Stimulated activated CD4-positive, alpha-beta T cell treated with anti-CD3 and anti-CD28 coated beads, Interleukin-2, amount 100 ng/mL, for 24 hours (primary cell): ENCODE measurements at regions not wholly inside any gene's neighbourhood (a gene's known extent, or its start where the extent isn't known, plus 50 kb on each side); places are given as distances from the start of the nearest gene placed in this dataset.

ENCODE experiments used
- DNase-seq, 2 donors: peaks; one replicate each; pipeline ENCODE4 v3.0.0-alpha.2; 2020

DNA sequence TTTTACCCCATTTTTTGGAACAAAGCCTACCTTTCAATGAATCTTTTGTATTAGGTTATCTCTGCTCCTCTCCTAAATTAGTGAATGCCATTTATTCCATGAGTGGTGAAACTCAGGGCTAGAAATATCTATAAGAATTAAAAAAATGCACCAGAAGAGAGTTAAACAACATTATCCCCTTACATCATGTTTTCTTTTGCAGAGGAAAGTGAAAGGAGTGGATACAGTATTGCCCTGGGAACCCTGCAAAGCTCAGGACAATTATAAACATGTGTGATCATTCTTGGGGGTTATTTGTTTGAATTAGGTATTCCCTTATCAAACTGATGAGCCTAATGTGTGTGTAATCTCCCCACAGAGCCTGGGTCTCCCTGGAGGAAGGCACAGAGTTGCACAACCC lies 559.2 kb downstream of the RNF144A start:
- DNase-seq: no peak

DNA sequence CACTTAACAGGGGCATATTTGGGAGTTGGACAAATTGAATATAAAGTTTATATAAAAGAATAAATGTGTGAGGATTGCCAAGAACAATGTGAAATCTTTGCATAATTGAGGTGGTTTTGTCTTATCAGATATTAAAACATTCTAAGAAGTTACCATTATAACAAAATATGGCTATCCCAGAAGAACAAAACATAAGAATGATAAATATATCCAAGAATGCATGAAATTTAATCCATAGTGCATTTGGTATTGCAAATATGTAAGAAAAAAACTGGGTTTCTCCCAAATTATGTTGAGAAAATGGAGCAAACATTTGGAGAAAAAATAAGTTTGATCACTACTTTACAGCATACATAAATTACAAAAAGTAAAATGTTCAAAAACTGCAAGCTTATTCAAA lies 562.4 kb downstream of the RNF144A start:
- no peak for DNase-seq

DNA sequence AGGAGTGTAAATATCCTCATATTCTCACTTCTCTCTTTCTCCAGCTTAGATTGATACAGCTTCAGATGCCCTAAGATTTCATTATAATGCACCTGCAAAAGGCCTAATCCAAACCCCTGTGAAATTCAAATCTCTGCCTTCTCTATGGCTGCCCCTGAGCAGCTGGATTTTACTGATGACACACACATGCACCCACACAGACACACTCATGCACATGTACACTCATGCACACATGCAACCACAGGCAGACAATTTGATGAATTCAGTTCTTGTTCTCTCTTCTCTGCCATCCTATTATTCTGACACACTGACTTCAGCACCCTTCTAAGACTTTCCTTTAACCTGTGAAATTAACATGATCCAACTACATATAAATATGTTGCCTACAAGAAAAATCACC lies 563.2 kb downstream of the RNF144A start:
- no peak for DNase-seq

DNA sequence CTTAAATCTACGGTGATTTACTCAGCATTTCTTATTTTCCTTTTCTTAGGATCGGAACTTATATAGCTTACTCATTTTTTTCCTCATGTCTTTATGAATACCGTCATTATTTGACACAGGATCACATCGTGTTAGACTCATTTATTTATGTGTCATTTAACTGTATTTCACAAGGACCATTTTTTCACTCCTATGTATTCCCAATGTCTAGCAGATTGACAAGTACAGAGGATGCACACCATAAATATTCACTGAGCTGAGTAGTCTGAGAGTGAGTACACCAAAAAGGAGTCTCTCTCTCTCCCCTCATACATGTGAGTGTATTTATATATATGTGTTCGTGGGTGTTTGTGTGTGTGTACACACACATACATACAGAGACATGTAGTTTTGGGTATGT lies 573.5 kb downstream of the RNF144A start:
- DNase-seq: no peak

DNA sequence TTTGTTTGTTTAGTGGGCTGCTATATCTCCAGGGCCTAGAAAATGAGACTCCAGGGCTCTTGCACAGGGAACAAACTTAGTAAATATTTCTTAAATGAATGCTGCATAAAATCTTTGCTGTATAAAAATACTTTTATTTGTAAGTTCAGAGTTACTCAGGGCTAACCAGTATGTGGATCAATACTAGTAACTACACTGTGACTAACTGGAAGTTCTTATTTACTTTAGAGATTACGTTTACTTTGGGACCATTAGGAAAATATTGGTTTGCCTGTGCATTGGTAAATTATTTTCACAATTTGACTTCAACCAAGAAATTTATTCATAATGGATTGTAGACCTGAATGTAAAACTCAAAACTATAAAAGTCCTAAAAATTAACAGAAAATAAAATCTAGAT lies 575.5 kb downstream of the RNF144A start:
- DNase-seq: no peak

DNA sequence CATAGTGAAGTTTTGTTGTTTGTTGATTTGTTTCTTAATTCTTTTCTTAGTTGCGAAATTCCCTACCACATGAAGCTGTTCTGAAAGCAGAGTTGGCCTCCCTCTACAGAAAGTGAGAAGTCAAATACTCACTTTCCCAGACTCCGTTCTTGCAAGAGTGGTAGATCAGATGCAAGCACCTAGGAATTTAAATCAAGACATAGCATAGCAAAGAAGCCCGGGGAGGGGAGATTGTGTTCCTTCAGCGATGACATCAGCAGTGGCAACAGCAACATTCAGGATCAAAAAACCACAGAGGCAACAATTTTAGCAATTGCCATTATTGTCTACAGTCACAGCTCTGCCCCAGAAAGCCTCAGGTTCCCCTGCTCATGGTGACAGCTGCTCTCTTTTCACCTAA lies 580.0 kb downstream of the RNF144A start:
- no peak for DNase-seq

DNA sequence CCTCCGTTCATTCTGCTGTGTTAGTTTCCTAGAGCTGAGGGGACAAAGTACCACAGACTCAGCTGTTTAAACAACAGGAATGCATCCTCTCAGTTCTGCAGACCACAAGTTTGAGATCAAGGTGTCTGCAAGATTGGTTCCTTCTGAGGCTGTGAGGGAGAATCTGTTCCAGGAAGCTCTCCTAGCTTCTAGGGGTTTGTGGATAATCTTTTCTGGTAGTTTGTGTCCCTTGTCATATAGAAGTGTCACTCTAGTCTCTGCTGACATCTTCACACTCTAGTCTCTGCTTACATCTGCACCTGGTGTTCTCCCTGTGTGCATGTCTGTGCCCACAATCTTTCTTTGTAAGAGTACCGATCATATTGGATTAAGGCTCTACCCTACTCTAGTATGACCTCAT lies 581.8 kb downstream of the RNF144A start:
- no peak for DNase-seq

DNA sequence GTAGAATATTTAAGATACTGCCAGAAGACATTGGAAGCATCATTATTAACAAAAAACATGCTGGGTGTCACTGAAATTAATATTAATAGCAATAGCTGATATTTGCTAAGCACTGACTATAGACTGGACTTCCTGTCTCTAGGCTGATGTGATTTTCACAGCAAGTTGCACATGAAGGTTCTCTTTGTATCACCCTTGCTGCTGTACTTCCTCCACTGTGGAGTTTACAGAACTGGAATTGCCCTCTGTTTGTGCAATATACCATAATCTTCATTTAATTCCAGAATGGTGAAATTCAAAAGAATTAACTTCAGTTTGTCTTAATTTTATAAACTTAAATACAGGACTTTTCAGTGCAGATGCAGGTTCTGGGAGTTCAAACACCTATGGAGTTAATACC lies 585.1 kb downstream of the RNF144A start:
- DNase-seq: no peak

DNA sequence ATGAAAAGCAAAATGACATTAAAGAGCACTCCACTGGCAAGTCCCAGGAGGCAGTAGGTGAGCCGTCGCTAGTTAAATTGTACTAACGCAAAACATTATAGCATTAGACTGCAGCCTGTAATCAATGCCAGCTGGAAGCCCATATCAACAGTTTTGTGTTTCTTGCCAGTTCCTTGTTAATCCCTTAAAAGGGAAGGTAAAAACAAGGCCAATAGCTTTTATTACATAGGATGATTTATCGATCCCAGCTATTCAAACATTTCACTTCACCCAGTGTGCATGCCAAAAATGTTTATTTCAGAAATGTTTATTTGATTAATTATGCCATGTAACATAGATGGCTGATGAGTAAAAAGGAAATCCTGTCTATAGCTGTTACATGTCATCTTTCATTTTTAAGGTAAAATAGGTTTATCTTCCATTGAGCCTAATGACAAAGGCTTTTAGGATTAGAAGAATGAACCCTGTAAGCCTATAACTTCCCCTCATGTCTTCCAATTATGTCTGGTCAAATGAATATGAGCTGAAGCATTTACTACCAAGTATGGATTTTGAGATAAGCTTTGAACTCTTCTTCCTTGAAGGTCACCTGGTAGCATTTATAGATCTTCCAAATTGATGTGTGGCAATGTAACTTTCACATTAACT lies 591.2 kb downstream of the RNF144A start:
- no peak for DNase-seq

DNA sequence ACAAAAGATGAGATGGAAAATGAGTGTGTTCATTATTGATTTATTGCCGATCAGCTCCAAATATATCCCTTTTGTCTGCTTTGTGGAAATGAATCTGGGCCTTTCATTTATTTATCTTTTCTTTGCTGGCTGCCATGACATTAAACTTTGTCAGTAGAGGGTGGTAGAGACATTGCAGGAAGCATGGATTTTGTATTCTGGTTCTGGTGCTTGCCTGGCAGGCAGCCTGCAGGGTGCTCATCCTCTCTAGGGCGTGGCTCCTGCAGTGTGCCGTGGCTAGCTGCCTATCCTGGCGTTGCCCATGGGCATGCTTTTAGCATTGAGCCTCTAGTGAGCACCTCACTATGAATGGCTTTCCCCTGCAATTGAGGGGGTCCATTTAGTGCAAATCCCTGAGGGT lies 593.1 kb downstream of the RNF144A start:
- DNase-seq: no peak

DNA sequence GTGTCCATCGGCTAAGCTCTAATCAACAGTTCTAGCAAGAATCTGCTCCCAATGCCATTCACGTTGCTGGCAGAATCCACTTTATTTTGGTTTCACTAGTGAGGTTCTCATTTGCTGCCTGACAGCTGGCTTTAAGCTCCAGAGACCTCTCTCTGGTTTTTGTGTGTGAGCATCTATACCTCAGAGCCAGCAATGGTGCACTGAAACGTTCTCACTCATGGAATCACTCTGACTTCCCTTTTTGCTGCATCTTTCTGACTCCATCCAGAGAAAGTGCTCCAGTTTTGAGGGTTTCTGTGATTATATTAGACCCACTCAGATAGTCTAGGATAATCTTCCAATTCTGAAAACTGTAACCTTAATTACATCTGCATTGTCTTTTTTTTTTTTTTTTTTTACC lies 596.6 kb downstream of the RNF144A start:
- no peak for DNase-seq

DNA sequence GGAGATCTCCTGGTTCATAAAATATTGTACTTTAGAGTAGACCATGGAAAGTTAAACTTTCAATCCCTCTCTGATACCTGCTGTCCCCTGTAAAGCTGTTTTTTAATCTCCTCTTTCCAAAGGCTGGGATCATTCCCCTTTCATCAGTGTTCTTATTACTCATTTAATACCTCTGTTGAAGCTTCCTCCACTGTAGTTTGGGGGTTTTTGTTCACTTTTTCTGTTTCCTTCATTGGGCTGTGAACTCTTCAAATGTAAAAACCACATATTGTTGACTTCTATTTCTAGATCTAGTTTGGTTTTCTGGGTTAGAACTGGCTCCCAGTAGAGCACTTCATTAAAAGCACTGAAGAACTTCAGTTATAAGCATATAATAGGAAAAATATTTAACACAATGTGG lies 598.1 kb downstream of the RNF144A start:
- no peak for DNase-seq

DNA sequence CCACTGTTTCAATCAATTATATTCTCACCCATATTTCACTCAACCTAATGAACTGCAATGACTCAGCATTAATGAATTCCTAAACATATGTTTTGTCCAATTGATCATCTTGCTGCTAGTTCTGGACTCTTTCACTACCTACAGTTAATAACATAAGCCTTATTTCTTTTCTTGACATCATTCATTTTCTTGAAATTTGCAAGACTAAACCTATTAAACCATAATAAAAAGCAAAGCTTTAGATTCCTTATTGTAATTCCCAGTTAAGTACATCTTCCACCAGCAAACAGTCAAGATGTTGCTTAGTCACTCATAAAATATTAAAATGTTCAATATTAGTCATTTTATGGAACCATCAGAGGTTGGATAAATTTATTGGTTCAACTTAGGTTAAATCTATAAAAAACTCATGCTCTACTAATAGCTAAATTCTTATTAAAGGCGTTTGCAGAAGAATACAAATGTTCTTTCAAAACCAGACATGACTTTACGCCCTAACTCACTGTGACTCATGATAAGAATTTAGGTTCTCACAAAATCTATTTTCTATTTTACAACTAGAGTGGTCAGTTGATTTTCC lies 599.4 kb downstream of the RNF144A start:
- DNase-seq: no peak

DNA sequence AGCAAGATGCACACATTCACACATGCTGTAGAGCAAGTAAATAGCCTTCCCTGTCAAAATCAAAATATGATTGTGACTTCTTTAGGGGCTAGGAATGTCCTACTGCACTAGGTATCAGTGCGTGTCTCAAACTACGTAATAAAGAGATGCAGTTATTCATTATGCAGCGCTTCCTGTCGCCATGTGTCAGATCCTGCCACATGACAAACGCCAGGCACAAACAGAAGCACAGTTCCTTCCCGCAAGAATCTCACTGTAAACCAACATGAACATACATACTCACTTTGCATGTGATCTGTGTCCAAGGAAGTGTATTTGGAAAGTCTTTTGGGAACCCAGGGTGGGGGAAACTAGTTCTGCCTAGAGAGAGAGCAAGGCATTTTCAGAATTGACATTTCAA lies 599.9 kb downstream of the RNF144A start:
- DNase-seq: no peak

DNA sequence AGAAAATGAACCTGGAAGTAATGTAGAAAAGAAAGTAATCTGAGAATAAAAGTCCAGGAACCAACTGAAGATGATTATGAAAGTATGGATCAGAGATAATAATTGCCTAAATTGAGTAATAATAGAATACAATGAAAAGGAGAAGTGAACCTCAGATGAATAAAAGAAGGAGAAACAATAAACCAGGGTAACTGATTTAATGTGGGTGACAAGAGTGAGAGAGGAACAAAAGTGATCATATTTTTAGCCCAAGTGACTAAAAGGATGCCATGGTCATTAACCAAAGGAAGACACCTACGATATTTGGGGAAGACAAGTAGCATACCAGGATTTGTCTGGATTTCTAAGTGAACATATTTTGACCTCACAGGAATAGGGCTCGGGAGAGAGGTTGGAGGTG lies 600.6 kb downstream of the RNF144A start:
- no peak for DNase-seq

DNA sequence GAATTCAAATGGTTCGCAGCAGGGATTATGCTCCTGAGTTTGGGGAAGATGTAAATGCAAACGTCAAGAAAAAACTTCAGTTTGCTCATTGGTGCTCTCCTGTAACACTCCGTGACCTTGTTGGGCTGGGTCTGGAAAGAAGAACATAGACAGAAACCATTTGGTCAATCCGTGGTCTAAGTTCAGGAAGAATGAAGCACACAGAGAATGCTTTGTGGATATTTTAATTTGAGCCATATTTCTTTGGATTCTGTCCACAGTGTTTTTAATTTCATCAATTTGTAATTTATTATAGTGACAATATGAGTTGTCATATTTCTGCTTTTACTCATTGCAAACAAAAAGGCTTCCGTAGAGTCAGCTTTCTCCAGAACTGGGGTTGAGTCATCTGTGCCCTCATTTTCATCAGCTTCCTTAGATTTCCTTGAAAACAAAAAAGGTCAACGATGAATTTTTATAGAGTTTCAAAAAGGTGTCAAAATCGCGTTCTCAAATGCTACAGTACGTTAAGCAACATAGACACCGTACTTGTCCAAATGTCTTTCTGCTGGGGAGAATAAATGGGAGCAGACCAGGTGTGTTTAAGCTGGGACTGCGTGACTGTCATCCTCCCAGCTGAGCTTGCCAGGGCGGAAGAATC lies 606.4 kb downstream of the RNF144A start:
- no peak for DNase-seq

DNA sequence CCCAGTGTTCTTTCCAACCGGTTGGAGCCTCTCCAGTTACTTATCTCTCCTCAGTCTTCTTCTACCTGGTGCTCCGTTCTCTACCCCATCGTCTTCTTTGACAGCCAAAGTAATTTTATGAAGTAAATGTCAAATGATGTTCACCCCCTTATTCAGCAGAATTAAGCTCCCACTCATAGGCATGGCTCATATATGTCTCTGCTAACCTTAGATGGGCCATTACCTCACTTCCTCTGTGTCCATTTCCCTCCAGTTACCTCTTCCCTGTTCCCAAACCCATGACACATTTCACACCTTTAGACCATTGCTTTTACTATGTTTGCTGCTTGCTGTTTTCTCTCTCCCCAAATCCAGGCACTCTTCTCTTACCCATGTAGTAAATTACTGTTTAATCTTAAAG lies 607.0 kb downstream of the RNF144A start:
- DNase-seq: no peak

DNA sequence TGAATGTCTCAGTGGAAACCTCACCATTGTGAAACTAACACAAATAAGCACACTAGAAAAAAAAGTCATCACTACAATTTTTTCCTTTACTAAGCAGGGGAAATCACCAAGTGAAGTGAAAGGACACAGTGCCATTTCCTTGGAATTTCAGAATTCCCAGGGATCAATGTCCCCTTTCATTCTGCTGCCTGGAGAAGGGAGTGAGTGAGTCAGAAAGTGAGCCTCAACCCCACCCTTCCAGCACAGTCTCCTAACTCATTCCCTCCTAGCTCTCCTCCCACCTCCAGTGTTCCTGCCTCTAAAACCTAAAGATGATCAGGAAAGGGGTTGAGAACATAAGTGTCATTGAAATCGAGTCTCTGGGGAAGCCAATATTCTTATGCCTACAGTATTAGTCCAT lies 608.5 kb downstream of the RNF144A start:
- no peak for DNase-seq

DNA sequence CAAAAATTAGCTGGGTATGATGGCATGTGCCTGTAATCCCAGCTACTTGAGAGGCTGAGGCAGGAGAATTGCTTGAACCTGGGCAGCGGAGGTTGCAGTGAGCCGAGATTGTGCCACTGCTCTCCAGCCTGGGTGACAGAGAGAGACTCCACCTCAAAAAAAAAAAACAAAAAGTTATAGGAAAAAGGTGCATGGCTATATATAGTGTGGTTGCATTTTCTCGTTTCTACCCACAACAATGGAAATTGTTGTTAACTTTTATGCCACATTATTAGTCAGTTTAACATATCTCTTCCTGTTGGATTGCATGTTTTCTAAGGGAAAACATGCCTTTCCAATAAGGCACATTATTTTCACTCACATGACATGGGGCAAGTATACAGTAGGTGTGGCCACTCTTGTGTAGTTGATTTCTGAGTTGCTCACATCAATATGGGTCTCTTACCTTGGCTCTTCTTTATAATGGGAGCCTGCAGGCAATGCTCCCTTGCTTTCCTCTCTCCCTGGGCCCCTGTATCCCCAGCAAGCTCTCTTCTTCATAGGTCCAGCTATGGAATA lies 610.0 kb downstream of the RNF144A start:
- DNase-seq: no peak

DNA sequence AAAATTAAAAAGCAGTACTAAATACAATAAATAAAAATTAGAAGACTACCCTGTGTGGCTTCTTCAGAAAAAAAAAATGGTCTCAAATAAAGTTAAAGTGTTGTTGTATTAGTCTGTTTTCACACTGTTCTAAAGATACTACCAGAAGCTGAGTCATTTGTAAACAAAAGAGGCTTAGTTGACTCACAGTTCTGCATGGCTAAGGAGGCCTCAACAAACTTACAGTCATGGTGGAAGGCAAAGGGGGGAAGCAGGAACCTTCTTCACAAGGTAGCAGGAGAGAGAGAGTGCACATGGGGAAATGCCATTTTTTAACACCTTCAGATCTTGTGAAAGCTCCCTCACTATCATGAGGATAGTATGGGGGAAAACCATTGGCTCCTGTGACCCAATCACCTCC lies 612.8 kb downstream of the RNF144A start:
- no peak for DNase-seq

DNA sequence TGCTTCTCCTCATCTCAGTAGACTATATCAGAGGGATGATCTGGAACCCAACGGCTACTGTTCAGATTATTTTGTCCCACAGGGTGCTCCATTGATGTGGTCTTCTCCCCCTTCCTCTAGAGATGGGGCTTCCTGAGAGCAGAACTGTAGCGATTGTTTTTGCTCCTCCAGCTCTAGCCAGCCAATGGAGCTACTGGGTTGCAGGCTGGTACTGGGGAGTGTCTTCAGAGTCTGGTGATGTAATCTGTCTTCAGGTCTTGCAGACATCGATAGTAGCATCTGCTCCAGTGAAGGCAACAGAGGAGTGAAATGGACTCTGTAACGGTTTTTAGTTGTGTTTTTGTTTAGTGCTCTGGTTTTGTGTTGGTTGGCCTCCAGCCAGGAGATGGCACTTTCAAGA lies 621.9 kb downstream of the RNF144A start:
- no peak for DNase-seq

DNA sequence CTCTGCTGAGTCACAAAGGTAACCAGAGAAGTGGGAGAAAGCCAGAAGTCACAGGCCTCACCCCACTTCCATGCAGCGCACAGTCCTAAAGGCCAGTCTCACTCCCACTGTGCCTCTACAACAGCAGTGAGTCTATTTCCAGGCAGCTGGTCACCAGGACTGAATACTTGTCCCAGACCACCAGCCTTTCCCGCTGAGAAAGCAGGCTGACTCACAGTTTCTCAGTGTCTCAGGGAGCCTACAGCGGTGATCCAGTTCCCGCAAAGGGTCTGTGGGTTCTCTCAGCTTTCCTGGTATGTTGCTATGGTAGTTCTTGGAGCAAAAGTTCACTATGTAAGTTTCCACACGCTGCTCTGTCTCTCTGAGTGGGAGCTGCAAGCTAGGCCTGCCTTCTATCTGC lies 622.5 kb downstream of the RNF144A start:
- DNase-seq: no peak

DNA sequence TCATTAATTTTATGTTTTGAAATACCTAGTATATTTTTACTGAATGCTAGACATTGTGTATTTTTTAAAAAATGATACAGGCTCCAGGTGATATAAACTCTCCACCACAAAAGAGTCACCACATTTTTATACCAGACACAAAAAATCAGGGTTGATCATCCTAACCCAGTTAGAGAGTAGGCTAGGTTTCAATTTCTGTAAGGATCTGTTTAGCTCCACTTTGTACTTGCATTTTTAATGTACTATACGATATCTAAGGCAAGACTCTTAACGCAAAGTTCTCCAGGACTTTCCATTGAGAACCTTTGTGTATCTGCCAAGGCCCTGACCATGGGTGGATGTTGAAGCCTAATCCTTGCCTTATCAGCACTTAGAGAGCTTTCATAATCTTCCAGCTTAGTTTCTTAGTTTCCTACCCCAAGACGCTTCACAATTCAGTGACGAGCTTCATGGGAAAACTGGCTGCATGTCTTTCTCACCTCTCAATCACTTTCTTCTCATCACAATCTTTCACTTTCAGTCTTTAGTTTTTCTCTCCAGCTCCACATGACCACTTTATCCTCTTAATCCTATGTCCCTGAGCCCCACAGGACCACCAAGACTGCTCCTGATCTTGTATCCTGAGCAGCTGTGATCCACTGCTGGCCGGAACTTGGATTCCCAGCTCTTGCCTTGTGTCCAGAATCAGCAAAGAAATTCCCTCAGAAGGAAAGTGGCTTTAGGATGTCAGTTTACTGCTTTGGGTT lies 635.8 kb downstream of the RNF144A start:
- DNase-seq: no peak

DNA sequence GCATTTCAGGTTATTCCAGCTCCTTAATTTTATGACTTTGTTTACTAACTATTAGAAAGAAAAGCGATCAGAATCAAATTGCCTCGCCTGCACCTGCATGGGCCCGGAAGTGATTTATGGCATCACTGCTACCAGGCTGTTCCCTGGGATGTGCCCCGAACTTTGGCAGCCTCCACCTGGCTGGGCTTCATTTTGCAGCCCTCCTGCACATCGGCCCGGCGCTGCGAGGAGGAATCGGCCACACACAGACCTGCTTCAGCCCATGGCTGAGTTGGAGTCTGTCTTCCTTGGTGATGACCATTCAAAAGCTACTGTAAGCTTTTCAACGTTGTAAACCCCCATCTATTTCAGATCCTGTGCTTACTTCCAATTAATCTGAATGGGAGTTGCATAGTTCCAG lies 638.0 kb downstream of the RNF144A start:
- no peak for DNase-seq
